ENCODE measurements at regions not wholly inside any gene's neighbourhood (a gene's known extent, or its start where the extent isn't known, plus 50 kb on each side); places are given as distances from the start of the nearest gene placed in this dataset.

DNA sequence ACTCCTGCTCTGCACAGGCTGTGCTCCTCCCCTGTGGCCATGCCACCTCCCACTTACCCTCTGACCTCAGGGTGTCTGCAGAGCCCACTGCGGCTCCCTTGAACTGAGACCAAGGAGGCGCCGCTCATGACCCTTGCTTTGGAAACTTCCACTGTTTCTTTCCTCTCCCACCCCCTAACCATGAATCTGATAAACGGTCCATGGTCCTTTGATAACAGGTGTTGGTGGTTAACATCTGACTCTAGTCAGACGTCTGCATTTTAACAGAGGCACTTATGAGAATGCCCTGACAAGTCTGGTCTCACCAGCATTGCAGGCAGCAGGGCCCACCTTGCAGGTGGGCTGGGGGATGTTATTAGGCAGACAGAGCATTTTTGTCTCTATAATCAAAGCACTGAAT is 113.6 kb upstream of the APCDD1 start:
- TF ChIP-seq ZNF707 (tag by site-specific recombination; IDR thresholded peaks at IDR 0.05) (no peak), ZNF423 (tag by site-specific recombination; IDR thresholded peaks at IDR 0.05) (no peak), ZNF184 (tag by site-specific recombination; IDR thresholded peaks at IDR 0.05) (no peak), ZNF138 (tag by site-specific recombination; IDR thresholded peaks at IDR 0.05; ENCODE audit: borderline replicate concordance) (no peak)
- TF ChIP-seq, protein P1, sequence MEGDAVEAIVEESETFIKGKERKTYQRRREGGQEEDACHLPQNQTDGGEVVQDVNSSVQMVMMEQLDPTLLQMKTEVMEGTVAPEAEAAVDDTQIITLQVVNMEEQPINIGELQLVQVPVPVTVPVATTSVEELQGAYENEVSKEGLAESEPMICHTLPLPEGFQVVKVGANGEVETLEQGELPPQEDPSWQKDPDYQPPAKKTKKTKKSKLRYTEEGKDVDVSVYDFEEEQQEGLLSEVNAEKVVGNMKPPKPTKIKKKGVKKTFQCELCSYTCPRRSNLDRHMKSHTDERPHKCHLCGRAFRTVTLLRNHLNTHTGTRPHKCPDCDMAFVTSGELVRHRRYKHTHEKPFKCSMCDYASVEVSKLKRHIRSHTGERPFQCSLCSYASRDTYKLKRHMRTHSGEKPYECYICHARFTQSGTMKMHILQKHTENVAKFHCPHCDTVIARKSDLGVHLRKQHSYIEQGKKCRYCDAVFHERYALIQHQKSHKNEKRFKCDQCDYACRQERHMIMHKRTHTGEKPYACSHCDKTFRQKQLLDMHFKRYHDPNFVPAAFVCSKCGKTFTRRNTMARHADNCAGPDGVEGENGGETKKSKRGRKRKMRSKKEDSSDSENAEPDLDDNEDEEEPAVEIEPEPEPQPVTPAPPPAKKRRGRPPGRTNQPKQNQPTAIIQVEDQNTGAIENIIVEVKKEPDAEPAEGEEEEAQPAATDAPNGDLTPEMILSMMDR (tag by site-specific recombination; IDR thresholded peaks at IDR 0.05) = no peak
- TF ChIP-seq, protein P2, sequence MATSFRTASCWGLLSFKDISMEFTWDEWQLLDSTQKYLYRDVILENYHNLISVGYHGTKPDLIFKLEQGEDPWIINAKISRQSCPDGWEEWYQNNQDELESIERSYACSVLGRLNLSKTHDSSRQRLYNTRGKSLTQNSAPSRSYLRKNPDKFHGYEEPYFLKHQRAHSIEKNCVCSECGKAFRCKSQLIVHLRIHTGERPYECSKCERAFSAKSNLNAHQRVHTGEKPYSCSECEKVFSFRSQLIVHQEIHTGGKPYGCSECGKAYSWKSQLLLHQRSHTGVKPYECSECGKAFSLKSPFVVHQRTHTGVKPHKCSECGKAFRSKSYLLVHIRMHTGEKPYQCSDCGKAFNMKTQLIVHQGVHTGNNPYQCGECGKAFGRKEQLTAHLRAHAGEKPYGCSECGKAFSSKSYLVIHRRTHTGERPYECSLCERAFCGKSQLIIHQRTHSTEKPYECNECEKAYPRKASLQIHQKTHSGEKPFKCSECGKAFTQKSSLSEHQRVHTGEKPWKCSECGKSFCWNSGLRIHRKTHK (tag by site-specific recombination; IDR thresholded peaks at IDR 0.05) = no peak
